Body of pancreas (tissue), 4 donors: ENCODE measurements at regions not wholly inside any gene's neighbourhood (a gene's known extent, or its start where the extent isn't known, plus 50 kb on each side); places are given as distances from the start of the nearest gene placed in this dataset.

Experiments
- POLR2A ChIP-seq, 3 donors: fragments of 450-650 bp; IDR thresholded peaks; one replicate each; pipeline ENCODE4 v1.6.1; 2016; ENCODE audit warnings: antibody characterized with exemption in 3 of 3, mild to moderate bottlenecking in 2 of 3
- TF ChIP-seq, protein P1 (sequence below), 7 experiments: fragments of 450-650 bp in 4 of 7; fragments of 200-600 bp in 3 of 7; sonication (generic) in 3 of 7; IDR thresholded peaks; one replicate each; pipeline ENCODE4 v1.5.1; 2016 to 2019; ENCODE audit warnings: antibody characterized with exemption in 7 of 7

DNA sequence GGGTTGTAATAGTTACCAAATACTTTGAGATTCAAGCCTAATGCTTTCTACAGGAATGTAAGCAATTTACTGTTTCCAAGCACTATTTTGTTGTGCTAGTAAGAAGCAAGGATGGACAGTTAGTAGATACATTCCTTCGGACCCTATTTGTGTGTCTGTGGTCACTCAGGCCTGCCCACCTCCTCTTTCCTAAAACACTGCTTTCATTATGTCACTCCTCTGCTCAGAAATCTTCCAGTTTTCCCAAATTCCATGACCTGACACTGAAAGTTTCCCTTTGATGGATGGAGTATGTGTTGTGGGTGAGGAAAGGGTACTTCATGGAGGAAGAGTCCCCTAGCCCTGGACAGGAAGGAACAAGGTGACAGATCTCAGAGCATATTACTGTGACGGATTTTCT lies 141.1 kb downstream of the DISP1 start:
- TF ChIP-seq, protein P1, sequence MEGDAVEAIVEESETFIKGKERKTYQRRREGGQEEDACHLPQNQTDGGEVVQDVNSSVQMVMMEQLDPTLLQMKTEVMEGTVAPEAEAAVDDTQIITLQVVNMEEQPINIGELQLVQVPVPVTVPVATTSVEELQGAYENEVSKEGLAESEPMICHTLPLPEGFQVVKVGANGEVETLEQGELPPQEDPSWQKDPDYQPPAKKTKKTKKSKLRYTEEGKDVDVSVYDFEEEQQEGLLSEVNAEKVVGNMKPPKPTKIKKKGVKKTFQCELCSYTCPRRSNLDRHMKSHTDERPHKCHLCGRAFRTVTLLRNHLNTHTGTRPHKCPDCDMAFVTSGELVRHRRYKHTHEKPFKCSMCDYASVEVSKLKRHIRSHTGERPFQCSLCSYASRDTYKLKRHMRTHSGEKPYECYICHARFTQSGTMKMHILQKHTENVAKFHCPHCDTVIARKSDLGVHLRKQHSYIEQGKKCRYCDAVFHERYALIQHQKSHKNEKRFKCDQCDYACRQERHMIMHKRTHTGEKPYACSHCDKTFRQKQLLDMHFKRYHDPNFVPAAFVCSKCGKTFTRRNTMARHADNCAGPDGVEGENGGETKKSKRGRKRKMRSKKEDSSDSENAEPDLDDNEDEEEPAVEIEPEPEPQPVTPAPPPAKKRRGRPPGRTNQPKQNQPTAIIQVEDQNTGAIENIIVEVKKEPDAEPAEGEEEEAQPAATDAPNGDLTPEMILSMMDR (IDR thresholded peaks at IDR 0.05), result no peak
- no peak for TF ChIP-seq POLR2A (IDR thresholded peaks at IDR 0.05)
